HL-60/S4 treated with retinoic acid at 250 ng/mL for 4 days and 3 days (cell line): ENCODE measurements at regions not wholly inside any gene's neighbourhood (a gene's known extent, or its start where the extent isn't known, plus 50 kb on each side); places are given as distances from the start of the nearest gene placed in this dataset.

ENCODE experiments used
- in situ Hi-C: fragments of 300-500 bp; cut with MboI; formaldehyde crosslinking; loops from 2 replicates; pipeline ENCODE4 v1.7.0; 2022; ENCODE audit warnings: low sequenced_read_pairs

GRCh38 chr22:27110665-27111451 lies 453.5 kb downstream of the MIAT start:
- in situ Hi-C loops = no loop called here

DNA sequence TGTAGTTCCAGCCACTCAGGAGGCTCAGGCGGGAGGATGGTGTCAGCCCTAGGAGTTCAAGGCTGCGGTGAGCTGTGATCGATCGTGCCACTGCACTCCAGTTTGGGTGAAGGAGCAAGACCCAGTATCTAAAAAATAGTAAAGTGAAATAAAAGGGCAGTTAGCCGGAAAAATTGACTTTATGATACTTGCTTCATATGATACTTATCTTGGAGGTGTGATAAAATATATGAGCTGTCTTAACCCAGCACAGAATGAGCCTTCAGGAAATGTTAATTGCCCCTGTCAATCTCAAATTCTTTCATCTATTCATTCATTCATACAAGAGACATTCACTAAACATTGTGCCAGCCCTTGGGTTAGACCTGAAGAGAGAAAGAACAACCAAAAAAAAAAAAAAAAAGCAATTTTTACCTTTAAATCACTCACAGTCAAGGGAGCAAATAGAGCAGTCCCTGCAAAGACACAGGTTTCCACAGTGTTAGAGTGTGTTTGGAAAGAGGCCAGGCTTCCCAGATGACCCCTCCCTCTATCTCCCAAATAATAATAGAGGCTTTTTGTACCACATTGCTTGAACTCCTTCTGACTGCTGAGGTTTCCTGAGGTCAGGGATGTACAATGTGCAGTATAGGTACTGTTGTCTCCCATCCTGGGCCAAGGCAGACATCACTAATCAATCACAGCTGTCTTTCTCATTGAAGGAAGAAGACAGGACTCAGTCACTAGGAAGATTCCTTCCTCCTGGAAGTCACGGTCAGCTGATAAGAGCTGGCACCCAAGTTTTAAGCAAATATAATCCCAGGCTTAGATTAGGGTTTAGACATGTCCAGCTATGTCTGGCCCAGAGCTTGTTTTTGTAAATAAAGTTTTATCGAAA lies 454.6 kb downstream of the MIAT start:
- in situ Hi-C loops = no loop called here

GRCh38 chr22:27113211-27113635 lies 455.8 kb downstream of the MIAT start:
- in situ Hi-C loops = no loop called here

DNA sequence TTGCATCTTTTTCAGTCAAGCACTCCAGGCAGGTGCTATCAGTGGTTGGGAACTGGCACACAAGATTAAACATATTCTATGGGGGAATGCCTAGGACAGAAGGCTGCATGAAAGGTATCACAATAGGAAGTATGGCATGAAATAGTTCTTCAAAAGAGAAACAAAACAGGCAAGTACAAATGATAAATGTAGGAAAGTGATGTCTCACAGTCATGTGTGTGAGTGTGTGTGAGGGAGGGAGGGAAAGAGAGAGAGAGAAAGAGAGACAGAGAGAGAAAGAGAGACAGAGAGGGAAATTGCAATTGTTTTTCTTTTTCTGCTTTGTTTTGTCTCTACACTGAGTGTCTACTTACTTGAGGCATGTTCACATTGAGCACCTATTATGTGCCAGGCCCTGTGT lies 456.3 kb downstream of the MIAT start:
- in situ Hi-C loops = no loop called here

DNA sequence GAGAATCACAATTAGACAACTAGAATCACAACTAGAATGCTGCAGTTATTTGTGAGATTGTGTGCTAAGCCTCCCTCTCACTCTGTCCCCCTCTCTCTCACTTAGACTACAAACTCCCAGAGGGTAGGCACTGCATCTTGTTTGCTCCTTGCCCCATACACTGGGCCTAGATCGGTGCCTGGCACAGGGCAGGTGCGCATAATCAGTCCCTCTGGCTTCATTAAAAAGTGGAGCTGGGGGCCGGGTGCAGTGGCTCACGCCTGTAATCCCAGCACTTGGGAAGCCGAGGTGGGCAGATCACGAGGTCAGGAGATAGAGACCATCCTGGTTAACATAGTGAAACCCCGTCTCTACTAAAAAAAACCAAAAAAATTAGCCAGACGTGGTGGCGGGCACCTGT lies 456.8 kb downstream of the MIAT start:
- in situ Hi-C loops = no loop called here

DNA sequence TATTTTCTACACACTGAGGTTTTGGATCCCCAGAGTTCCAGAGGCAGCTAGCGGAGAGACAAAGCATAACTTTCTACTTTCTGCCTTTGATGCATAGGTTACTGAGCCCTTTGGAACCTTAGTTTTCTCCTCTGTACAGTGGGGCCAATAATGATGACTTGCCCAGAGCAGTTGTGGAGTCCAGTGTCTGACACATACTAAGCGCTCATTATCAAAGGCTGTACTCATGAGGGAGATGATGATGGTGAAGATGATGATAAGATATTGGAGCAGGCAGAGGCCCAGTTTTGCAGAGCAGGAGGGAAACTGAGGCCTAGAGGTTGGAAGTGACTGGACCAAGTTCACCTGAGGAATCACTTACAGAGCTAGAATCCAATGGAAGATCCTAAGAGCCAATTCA lies 458.0 kb downstream of the MIAT start:
- in situ Hi-C loops = no loop called here

DNA sequence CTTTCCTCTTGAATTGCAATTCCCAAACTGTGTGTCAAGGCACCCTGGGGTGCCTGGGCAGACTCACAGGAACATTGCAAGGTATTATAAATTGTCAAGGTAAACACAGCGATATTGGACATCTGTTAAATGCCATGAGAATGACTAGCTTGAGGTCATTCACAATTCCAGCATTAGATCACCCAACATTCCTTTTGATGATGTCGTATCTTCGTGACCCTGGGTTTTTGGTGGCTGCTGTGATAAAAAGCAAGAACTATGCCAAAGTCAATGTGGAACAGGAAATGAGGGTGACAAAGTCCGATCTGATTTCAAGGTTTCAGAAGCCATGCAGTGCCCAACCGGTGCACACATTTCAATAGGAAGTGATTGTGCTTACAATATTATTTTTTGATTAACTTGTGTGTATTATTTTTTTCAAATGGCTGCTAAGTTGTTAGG lies 458.4 kb downstream of the MIAT start:
- in situ Hi-C loops = no loop called here

- in situ Hi-C loops = no loop called here
Measured at GRCh38 chr22:27116312-27117086, 459.1 kb downstream of the MIAT start.

GRCh38 chr22:27120036-27120435 lies 462.6 kb downstream of the MIAT start:
- in situ Hi-C loops = no loop called here

GRCh38 chr22:27122574-27122973 lies 465.2 kb downstream of the MIAT start:
- in situ Hi-C loops = no loop called here

GRCh38 chr22:27123880-27124279 lies 466.5 kb downstream of the MIAT start:
- in situ Hi-C loops = no loop called here

GRCh38 chr22:27124351-27124966 lies 467.1 kb downstream of the MIAT start:
- in situ Hi-C loops = no loop called here

DNA sequence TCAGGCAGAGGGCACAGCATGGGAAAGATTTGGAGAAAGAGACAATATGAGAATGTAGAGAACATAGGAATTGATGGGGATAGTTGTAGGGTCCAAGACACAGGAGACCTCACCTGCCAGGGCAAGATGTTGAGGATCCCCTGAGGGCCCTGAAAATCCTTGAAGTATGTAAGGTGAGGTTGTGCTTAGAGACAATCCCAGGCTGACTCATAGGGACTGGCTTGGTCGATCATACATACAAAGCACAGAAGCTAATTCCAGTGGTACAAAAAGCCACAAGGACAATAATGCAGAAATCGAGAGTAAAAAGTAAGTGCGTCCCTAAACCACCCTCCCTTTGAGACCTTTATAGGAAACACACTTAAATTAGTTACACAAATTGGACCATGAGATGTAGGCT lies 468.2 kb downstream of the MIAT start:
- in situ Hi-C loops = no loop called here

- in situ Hi-C loops = no loop called here
Measured at GRCh38 chr22:27127911-27128310, 470.5 kb downstream of the MIAT start.

DNA sequence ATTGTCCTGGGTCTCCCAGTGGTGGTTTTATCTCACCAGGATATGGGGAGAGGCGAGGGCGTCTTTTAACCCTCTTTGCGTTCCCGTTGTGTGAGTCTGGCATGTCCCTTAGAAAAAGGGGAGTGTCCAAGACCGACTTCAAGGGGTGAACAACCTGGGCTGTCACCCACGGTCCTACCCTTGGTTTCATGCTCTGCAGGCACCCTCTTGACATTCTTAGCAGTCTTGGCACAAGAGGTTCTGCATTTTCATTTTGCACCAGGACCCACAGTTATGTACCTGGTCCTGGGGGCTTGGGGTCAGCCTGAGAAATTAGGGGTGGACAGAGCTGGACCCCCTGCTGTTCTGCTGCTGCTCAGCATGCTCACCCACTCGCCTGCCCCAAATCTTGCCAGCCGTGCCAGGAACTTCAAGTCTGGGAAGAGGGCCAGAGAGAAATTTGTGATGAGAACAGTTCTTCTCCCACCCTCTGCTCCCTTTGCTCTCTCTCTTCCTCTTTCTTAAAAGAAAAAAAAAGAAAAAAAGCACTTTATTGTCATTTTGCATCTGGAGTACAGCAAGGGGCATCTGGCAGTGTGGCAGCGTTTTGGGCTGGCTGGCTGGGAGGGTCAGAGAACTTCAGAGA lies 471.2 kb downstream of the MIAT start:
- in situ Hi-C loops = no loop called here

DNA sequence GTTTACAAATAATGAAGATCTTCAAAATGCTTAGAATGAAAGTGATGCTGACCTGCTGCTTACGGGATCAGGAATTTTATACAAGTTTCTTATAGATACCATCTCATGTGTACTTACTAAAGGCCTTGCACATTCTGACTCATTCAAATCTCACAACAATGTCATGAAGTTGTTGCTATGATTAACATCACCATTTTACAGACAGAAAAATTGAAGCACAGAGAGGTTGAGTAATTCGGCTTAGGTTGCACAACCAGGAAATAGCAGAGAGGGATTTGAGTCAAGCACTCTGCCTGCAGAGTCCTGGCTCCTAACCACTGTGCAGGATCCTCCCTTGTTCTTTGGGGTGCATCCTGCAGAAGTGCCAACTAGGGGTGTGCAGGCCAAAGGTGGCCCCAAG lies 471.9 kb downstream of the MIAT start:
- in situ Hi-C loops = no loop called here

GRCh38 chr22:27130906-27131305 lies 473.5 kb downstream of the MIAT start:
- in situ Hi-C loops = no loop called here

GRCh38 chr22:27131346-27131745 lies 474.0 kb downstream of the MIAT start:
- in situ Hi-C loops = no loop called here

- in situ Hi-C loops = no loop called here
Measured at GRCh38 chr22:27132400-27132799, 475.0 kb downstream of the MIAT start.

- in situ Hi-C loops = no loop called here
Measured at GRCh38 chr22:27133019-27133431, 475.6 kb downstream of the MIAT start.
